HG03520 (cell line): ENCODE measurements at regions not wholly inside any gene's neighbourhood (a gene's known extent, or its start where the extent isn't known, plus 50 kb on each side); places are given as distances from the start of the nearest gene placed in this dataset.
"Not testable (repeated sequence)": the region's sequence is repeated elsewhere in the genome, so short reads cannot be mapped to it uniquely, and the experiment has no call there.

Source experiments
- ATAC-seq: cut with Tn5 transposase; IDR thresholded peaks from one replicate; pipeline ENCODE4 v1.9.1; 2021; ENCODE audit warnings: mild to moderate bottlenecking, moderate library complexity; ENCODE audit not compliant: unreplicated experiment

GRCh38 chr2:90288396-90288795, 1596.9 kb downstream of the RPIA start:
- not testable (repeated sequence) for ATAC-seq

DNA sequence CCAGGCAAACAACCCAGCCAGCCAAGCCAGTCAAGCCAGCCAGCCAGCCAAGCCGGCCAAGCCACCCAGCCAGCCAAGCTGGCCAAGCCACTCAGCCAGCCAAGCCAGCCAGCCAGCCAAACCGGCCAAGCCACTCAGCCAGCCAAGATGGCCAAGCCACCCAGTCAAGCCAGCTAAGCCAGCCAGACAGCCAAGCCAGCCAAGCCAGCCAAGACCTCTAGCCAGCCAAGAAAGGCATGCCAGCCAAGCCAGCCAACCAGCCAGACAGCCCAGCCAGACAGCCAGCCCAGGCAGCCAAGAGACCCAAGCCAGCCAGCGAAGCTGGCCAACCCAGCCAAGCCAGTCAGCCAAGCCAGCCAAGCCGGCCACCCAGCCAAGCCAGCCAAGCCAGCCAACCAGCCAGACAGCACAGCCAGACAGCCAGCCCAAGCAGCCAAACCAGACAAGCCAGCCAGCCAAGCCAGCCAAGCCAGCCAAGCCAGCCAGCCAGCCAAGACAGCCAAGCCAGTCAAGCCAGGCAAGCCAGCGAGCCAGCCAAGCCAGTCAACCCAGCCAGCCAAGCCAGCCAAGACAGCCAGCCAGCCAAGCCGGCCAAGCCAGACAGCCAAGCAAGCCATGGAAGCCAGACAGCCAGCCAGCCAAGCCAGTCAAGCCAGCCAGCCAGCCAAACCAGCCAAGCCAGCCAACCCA, 1598.0 kb downstream of the RPIA start:
- ATAC-seq, result not testable (repeated sequence)

GRCh38 chr2:90290701-90291100, 1599.2 kb downstream of the RPIA start:
- ATAC-seq, result not testable (repeated sequence)

- not testable (repeated sequence) for ATAC-seq
These were observed 1599.9 kb downstream of the RPIA start for GRCh38 chr2:90291168-90291883.

- not testable (repeated sequence) for ATAC-seq
These were observed 1600.5 kb downstream of the RPIA start for GRCh38 chr2:90291934-90292333.

GRCh38 chr2:90292451-90292850, 1601.0 kb downstream of the RPIA start:
- not testable (repeated sequence) for ATAC-seq

GRCh38 chr2:90293224-90293623, 1601.8 kb downstream of the RPIA start:
- ATAC-seq, result not testable (repeated sequence)

GRCh38 chr2:90293806-90294205, 1602.3 kb downstream of the RPIA start:
- ATAC-seq, result not testable (repeated sequence)

GRCh38 chr2:90295036-90295750, 1603.7 kb downstream of the RPIA start:
- ATAC-seq, result not testable (repeated sequence)

- ATAC-seq, result not testable (repeated sequence)
These were observed 1605.0 kb downstream of the RPIA start for GRCh38 chr2:90296484-90296777.

DNA sequence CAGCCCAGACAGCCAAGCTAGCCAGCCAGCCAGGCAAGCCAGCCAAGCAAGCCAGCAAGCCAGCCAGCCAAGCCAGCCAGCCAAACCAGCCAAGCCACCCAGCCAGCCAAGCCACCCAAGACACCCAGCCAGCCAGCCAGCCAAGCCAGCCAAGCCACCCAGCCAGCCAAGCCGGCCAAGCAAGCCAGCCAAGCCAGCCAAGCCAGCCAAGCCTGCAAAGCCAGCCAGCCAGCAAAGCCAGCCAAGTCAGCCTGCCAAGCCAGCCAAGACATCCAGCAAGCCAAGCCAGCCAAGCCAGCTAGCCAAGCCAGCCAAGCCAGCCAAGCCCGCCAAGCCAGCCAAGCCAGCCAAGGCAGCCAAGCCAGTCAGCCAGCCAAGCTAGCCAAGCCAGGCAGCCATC, 1606.2 kb downstream of the RPIA start:
- not testable (repeated sequence) for ATAC-seq

DNA sequence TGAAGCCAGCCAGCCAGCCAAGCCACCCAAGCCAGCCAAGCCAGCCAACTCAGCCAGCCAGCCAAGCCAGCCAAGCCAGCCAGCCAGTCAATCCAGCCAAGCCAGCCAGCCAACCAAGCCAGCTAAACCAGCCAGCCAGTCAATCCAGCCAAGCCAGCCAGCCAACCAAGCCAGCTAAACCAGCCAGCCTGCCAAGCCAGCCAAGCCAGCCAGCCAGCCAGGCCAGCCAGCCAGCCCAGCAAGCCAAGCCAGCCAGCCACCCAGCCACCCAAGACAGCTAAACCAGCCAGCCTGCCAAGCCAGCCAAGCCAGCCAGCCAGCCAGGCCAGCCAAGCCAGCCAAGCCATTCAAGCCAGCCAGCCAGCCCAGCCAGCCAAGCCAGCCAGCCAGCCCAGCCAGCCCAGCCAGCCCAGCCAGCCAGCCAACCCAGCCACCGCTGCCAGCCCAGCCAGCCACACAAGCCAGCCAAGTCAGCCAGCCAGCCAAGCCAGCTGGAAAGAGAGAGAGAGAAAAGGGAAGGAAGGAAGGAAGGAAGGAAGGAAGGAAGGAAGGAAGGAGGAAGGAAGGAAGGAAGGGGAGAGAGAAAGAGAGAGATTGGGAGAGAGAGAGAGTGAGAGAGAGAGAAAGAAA, 1606.8 kb downstream of the RPIA start:
- not testable (repeated sequence) for ATAC-seq

DNA sequence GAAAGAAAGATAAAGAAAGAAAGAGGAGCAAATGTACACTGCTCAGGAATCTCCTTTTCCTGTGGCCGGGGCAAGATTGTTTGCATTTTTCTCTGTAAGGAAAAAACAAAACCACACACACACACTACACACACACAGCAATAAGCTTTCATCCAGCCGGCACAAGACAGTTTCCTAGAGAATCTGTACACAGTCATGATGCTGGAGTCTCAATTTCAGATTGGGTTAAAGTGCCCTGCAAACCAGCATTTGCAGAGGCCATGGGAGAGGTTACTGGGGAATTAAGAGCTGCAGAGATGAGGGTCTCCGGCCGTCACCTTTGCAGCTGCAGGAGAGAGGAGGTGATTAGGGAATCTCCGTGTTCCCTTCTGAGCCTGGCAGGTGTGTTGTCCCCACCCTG, 1607.5 kb downstream of the RPIA start:
- not testable (repeated sequence) for ATAC-seq

DNA sequence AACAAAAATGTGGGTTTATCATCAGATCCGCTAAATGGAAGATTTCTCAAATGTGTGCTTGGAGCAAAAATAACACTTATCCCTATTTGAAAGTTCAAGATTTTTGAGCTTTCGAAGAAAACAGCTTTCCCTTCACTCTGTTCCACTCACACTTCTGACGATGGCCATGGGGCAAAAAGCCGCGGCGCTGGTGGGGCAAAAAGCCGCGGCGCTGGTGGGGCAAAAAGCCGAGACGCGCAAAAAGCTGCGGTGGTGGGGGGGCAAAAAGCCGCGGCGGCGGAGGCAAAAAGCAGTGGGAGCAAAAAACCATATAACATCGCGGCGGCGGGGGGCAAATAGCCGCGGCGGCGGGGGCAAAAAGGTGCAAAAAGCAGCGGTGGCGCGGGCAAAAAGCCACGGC, 1631.5 kb downstream of the RPIA start:
- not testable (repeated sequence) for ATAC-seq

DNA sequence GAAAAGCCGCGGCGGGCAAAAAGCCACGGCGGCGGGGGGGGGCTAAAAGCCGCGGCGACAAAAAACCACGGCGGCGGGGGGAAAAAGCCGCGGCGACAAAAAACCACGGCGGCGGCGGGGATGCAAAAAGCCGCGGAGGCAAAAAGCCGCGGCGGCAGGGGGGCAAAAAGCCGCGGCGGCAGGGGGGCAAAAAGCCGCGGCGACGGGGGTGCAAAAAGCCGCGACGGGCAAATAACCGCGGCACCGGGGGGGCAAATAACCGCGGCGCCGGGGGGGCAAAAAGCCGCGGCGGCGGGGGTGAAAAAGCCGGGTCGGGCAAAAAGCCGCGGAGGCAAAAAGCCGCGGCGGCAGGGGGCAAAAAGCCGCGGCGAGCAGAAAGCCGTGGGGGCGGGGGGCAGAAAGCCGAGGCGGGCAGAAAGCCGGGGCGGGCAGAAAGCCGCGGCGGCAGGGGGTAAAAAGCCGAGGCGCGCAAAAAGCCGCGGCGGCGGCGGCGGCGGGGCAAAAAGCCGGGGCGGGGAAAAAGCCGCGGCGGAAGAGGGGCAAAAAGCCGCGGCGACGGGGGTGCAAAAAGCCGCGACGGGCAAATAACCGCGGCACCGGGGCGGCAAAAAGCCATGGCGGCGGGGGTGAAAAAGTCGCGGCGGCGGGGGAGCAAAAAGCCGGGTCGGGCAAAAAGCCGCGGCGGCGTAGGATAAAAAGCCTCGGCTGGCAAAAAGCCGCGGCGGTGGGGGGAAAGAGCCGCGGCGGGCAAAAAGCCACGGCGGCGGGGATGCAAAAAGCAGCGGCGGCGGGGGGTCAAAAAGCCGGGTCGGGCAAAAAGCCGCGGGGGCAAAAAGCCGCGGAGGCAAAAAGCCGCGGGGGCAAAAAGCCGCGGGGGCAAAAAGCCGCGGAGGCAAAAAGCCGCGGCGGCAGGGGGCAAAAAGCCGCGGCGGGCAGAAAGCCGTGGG, 1632.4 kb downstream of the RPIA start:
- not testable (repeated sequence) for ATAC-seq

GRCh38 chr2:90324672-90325071, 1633.2 kb downstream of the RPIA start:
- not testable (repeated sequence) for ATAC-seq

- ATAC-seq, result not testable (repeated sequence)
These were observed 1634.4 kb downstream of the RPIA start for GRCh38 chr2:90325796-90326353.

DNA sequence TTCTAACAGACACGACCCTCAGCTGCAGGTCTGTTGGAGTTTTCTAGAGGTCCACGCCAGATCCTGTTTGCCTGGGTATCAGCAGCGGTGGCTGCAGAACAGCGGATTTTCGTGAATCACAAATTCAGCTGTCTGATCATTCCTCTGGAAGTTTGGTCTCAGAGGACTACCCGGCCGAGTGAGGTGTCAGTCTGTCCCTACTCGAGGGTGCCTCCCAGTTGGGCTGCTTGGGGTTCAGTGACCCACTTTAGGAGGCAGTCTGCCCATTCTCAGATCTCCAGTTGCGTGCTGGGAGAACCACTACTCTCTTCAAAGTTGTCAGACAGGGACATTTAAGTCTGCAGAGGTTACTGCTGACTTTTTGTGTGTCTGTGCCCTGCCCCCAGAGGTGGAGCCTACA, 1664.1 kb downstream of the RPIA start:
- ATAC-seq, result not testable (repeated sequence)

DNA sequence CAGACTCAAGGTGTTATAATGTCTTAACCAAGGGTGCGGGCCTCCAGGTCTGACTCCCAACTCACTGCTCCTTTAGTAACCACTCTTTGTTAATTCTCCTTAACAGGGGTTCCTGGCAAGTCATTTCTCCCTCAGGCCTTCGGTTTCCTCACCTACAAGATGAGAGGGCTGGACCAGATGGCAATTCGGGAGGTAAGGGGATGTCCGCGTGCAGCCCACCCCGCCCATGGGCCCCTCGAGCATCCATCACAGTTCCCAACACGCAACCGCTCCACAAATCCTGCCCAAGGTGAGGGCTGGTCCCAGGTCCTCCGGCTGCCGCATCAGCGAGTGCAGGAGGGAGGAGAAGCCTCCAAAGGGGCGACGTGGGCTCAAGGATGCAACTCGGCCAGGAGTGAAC, 1667.9 kb downstream of the RPIA start:
- ATAC-seq, result not testable (repeated sequence)
